CD4-positive, alpha-beta T cell treated with Interleukin-21 for 1 hour (primary cell): ENCODE measurements at regions not wholly inside any gene's neighbourhood (a gene's known extent, or its start where the extent isn't known, plus 50 kb on each side); places are given as distances from the start of the nearest gene placed in this dataset.
"Not testable (repeated sequence)": the region's sequence is repeated elsewhere in the genome, so short reads cannot be mapped to it uniquely, and the experiment has no call there.

Source experiments
- DNase-seq: peaks from one replicate; pipeline ENCODE4 v3.0.0-alpha.2; 2020

GRCh38 chr6:121647905-121648304 is 212.5 kb downstream of the GJA1 start:
- no peak for DNase-seq

- DNase-seq = no peak
These were observed 214.5 kb downstream of the GJA1 start for GRCh38 chr6:121649951-121650350.

DNA sequence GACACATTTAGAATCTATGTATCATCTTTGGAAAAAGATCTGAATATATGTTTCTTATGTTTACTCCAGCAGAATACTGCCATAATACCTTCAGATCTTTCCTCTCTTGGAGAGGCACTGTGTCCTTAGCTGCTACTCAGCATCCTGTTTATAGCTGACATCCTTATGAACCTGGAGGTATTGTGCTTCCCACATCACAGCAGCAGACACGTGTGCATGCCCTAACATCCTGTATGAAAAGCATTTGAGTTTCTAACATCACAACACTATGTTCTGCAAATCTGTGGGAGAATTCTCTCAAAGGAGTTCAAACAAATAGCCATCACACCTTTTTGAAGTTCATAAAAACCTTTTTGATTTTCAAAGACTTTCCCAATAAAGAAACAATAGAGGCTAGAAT is 216.0 kb downstream of the GJA1 start:
- no peak for DNase-seq

DNA sequence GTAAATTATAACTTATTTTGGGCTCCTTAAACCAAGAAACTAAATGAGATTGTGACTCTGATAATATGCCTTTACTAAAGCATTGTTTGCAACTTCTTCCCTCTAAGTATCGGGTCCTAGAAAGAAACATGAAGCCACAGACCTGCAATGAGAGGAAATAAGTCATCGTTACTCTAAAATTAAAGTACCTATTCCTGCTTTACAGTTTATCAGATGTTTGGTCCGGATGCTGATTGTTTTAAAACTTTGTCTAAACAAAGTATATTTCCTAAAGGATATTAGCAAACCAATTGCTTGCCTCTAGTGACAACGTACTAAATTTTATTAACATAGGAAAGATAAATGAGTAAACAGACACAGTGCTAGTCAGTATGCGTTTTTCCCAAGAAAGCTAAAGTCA is 216.8 kb downstream of the GJA1 start:
- no peak for DNase-seq

DNA sequence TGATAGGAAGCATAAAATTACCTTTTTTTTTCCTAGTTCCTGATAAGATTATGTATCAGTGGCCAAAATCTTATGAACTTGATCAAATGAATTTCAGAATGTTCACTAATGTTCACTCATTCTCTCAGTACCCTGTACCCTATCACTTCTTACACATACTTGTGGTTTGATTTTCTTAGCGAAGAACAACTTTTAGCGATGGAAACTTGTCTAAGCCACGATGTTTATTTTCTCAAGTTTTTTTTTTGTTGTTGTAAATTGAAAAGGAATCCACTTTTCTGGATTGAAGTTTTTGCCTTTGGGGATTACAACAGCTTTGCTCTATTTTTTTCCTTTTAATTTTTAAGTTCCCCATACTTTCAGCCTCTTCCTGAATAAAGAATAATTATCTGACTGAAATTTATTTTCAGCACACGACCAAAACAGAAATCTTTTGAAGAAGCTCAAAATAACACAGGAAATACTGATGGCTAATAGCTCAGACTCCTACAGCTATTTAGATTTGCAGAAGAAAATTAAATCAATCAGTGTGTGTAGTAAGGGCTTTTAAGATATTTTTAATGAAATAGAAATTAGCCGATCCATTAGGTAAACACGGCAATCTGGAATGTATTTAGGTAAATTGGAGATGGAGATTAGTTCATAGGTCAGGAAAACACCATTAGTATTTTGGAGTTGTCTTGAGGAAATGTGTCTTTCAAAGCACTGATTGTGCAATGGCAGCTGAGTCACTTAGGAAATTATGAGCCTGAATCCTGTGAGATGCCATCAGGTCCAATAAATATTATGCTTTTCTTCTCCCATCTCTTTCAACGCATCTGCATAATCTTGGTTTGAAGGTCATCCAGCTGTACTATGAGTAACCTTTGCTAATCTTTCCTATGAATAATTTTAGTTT is 217.5 kb downstream of the GJA1 start:
- DNase-seq = no peak

- no peak for DNase-seq
These were observed 218.2 kb downstream of the GJA1 start for GRCh38 chr6:121653624-121654008.

GRCh38 chr6:121657972-121658371 is 222.5 kb downstream of the GJA1 start:
- DNase-seq = no peak

- DNase-seq = no peak
These were observed 224.8 kb downstream of the GJA1 start for GRCh38 chr6:121660277-121660676.

DNA sequence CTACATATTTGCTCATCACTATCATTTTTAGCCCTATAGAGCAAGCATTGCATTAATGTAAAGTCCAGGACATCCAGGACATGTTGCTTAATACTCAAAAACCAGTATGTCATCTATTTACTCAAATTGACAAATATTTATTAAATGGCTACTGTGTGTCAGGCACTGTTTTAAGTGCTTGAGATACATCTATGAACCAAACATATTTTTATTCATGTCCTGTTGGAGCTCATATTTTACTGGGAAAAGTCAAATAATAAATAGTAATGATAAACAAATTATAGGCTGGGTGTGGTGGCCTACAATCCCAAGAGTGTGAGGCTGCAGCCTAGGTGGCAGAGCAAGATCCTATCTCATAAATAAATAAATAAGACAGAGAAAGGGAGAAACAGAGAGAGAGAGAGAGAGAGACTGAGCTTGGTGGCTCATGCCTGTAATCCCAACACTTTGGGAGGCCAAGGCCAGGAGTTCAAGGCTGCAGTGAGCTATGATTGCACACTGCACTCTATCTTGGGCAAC is 227.9 kb downstream of the GJA1 start:
- no peak for DNase-seq

DNA sequence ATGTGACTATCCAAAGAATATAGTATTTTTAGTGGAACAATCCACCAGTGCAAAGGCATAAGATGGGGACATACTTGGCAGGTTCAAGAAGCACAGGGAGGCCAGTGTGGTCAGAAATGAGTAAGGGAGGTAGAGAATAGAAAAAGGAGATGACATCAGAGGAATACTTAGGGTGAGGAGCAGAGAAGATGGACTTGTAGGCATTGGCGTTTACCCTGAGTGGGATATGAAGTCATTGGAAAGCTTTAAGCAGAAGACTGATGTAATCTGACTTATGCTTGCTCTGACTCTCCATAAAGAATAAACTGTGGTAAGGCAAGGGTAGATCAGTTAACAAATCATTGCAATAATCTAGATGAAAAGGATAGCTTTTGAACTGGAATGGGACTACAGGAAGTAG is 228.7 kb downstream of the GJA1 start:
- DNase-seq = no peak

DNA sequence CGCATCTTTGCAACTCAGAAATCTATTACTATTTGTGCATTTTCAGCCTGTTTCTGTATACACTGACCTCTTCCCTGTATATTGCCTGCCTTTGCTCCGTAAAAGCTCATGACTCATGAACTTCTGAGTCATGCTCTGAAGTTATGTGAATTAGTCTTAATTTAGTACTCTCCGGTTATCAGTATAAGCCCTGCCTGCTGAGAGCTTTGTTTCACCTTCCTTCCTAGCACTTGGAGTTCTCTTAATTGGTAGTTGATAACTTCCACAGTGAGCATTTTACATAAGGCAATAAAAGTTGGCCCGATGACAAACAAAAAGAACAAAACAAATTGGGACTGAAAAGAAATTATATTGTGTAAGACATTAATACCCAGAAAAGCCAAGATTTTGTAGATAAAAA is 231.4 kb downstream of the GJA1 start:
- DNase-seq = no peak

DNA sequence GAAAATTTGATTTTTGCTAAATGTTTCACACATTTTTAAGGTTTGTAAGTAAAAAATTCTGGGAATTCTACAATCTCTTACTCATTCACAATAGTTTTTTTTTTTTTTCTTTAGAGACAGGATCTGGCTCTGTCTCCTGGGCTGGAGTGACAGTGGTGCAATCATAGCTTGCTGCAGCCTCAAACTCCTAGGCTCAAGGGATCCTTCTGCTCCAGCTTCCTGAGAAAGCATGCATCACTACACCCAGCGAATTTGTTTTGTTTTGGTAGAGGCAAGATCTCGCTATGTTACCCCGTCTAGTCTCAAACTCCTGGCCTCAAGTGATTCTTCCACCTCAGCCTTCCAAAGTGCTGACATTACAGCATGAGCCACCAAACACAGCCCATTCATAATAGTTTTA is 232.8 kb downstream of the GJA1 start:
- no peak for DNase-seq

DNA sequence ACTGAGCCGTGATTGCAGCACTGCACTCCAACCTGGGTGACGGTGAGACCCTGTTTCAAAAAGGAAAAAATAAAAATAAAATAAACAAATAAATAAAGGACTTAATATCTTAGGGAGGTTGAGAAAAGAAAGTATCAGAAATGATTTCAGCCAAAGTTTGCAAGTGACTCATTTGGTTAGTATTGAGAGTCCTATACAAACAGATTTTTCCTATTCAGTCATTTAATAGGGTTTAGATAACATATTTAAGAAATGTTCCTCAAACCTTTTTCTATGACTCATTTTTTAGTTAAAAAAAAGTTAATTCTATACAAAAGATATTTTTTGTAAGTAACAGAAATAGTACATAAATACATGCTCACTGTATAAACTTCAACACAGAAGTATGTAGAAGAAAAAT is 235.1 kb downstream of the GJA1 start:
- no peak for DNase-seq

- no peak for DNase-seq
These were observed 242.1 kb downstream of the GJA1 start for GRCh38 chr6:121677571-121677970.

DNA sequence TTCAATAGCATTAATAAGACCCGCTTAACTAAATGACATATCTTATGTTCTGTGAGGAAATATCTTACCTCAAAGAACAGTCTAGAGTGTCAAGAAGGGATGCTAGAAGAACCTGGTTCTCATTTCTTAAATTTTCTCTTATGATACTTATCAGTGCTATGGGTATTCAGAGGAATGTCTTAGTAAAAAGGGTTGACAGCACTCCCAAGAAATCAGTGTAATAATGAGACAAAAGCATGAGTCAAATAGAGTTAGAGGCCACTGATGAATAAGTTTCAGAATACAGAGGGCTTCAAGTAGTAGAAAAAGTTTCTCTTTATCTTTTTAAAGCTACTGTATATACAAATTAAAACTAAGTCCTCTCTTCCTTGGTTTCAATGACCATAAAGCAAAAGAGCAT is 242.8 kb downstream of the GJA1 start:
- no peak for DNase-seq

DNA sequence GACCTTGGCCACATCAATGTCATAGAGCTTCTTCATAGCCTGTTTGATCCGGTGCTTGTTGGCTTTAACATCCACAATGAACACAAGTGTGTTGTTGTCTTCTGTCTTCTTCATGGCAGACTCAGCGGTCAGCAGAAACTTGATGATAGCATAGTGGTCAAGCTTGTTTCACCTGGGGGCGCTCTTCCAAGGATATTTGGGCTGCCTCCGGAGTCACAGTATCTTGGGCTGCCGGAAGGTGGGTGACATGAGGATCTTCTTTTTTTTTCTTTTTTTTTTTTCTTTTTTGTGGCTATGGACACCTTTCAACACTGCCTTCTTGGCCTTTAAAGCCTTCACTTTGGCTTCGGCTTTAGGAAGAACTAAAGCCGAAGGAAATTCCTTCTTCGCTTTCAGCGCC is 244.6 kb downstream of the GJA1 start:
- no peak for DNase-seq

- no peak for DNase-seq
These were observed 247.2 kb downstream of the GJA1 start for GRCh38 chr6:121682666-121683065.

DNA sequence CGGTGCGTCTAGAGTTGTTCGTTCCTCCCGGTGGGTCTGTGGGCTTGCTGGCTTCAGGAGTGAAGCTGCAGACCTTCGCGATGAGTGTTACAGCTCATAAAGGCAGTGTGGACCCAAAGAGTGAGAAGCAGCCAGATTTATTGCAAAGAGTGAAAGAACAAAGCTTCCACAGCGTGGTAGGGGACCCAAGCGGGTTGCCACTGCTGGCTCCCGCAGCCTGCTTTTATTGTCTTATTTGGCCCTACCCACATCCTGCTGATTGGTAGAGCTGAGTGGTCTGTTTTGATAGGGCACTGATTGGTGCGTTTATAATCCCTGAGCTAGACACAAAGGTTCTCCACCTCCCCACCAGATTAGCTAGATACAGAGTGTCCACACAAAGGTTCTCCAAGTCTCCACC is 250.4 kb downstream of the GJA1 start:
- DNase-seq = not testable (repeated sequence)

DNA sequence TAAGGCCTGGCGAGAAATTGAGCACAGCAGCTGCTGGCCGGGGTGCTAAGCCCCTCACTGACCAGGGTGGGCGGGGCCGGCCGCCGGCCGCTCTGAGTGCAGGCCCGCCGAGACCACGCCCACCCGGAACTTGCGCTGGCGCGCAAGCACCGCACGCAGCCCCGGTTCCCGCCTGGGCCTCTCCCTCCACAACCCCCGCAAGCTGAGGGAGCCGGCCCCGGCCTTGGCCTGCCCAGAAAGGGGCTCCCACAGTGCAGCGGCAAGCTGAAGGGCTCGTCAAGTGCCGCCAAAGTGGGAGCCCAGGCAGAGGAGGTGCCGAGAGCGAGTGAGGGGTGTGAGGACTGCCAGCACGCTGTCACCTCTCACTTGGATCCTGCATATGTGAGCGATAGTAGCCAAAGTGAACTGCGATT is 251.2 kb downstream of the GJA1 start:
- no peak for DNase-seq

DNA sequence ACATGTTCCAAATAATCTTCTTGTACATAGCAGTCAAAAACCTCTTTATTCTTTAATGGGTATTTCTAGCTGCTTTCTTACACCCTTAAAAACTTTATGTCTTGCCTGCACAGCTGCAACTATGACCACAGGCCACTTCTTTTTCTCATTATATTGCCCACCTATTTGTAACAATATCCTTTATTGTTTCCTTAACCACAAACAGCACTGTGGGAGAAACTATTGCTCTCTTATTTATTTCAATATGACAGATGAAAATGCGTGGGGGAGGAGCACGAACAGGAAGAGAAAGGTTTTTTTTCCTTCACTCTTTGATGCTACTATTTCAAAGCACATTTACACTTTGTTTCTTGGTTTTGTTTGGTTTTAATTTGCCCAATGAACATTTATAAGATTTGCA is 253.5 kb downstream of the GJA1 start:
- DNase-seq = no peak

DNA sequence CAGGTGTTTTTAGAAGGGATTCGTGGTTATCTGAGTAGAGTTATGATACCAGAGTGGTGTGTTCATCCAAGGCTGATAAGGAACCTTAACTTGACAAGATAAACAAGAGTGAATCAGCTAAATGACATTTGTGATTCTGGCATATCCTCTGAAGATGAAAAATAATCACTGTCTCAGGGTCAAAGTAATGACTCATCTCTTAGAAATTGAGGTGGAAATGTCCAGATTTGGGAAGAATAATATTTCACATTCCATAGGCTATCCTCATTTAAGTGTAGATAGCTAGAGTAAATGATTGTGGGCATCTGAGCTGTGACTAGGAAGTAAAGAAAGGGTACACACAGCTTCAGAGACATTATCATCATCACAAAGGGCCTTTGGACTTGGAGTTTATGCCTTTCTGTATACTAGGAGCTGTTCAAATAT is 255.7 kb downstream of the GJA1 start:
- no peak for DNase-seq

DNA sequence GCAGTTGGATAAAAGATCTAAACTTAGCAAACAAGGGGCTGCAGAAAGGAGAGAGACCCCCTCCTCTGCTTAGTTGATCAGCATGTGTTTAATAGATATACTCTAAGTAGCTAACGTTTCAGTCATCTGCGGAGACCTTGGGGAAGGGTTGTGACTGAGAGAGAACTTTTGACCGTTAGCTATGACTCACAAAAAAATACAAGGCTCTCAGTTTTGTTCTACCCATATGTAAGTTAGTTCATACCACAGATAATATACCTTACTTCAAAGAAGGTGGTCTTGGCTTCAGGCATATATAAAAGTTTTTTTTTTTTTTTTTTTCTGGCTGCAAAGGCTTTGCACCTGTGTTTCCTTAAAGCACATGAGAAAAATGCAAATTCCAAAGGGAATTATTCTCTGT is 258.9 kb downstream of the GJA1 start:
- DNase-seq = no peak

DNA sequence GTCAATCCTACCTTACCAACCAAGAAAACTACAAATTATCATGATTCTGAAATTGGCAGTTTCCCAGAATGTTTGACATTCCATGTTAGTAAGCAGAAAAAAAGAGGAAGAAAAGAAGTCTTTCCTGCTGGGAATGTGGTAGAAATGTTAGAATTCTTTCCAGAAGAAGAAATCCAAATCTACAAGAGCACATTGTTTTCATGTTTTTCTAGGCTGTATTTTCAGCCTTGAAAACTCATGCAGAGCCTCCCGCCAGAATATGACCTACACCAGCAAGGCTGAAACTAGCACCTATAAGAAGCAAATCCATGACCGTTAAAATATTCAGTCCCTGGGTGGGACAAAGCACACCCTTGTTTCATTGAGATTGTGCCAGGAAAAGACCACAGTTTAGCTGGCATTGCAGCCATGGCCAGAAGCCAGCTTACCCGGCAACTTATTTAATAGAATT is 259.4 kb downstream of the GJA1 start:
- no peak for DNase-seq

DNA sequence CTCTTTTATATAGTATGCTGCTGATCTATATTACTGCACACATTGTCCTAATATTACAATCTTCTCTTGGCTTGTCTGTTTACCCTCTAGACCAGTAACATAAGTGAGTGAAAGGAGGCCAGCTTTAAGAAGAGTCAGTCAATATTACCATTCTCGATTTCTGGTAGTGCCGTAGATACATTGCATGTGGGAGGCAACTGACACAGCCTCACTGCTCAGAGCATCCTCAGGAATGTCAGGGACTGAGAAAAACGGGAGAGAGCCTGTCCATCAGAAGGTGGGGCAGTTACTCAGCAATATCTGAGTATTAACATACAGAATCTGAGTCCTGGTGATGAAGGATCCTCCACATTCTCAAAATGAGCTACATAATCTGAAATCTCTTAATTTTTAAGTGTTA is 259.9 kb downstream of the GJA1 start:
- DNase-seq = no peak

DNA sequence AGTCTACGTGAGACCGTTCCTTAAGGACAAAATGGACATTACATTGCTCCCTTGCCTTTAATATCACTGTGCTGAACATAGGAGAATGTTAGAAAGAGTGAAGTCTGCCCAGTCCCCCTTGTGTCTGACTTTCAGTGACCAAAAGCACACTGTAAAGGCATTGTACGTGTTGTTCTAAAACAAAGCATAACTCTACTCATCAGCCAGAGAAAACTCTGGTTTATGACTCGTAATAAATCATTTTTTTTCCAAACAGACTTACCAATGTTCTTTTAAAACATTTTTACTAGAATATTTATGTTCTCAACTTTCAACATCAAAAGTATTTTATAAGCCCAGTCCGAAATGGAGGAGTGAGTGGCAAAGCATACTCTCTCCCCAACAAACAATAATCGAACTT is 262.5 kb downstream of the GJA1 start:
- DNase-seq = no peak
